ENCODE measurements at regions not wholly inside any gene's neighbourhood (a gene's known extent, or its start where the extent isn't known, plus 50 kb on each side); places are given as distances from the start of the nearest gene placed in this dataset.

- TF ChIP-seq CTCF (IDR thresholded peaks at IDR 0.05; ENCODE audit: insufficient read depth, low read depth, low read length), result no peak
- no peak for DNase-seq (ENCODE audit: low read depth)
- H3K4me3 ChIP-seq (ENCODE audit: low read depth, low read length), result no peak overlapping the region
- H3K27me3 ChIP-seq (ENCODE audit: control insufficient read depth, insufficient read depth, low read length), result no peaks in the 10 kb centered on the region
- ChIA-PET POLR2A (no interaction called here), CTCF (interaction anchor here (0.6 to 0.7 kb wide), 2 partner anchors 68 to 142 kb away, joined by 3 read pairs; no protein-coding TSS in a partner anchor)
- no peaks in the 10 kb centered on the region for H3K36me3 ChIP-seq (ENCODE audit: control insufficient read depth, insufficient read depth, low read length)
Observed at GRCh38 chr3:146903927-146904326, 298.8 kb upstream of the PLSCR5 start.

DNA sequence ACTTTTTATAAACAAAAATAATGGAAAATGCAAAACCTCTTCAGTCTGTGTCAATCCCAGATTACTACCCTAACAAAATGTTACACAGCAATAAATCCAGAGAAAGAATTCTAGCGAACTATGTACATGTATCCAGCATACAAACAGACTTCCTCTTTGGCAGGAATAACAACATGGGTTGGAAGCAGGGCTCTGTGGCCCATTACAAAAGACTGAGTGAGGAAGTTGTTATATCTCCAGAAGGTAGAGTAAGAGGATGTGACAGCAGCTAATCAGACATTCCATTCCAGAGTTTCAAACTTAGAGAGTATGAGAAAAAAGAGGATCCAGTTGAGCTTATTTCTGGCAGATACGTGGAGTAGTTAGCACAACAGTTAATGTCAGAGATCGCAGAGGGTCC is 294.0 kb upstream of the PLSCR5 start:
- POLR2A ChIA-PET, result no interaction called here
- no peaks in the 10 kb centered on the region for H3K27me3 ChIP-seq (ENCODE audit: control insufficient read depth, insufficient read depth, low read length)
- CTCF ChIA-PET, result interaction anchor here (1.5 kb wide), 1 partner anchor 14 kb away, joined by 6 read pairs; no protein-coding TSS in a partner anchor
- H3K36me3 ChIP-seq (ENCODE audit: control insufficient read depth, insufficient read depth, low read length), result no peaks in the 10 kb centered on the region
- H3K4me3 ChIP-seq (ENCODE audit: low read depth, low read length), result no peak overlapping the region
- TF ChIP-seq CTCF (IDR thresholded peaks at IDR 0.05; ENCODE audit: insufficient read depth, low read depth, low read length), result no peak
- no peak for DNase-seq (ENCODE audit: low read depth)

DNA sequence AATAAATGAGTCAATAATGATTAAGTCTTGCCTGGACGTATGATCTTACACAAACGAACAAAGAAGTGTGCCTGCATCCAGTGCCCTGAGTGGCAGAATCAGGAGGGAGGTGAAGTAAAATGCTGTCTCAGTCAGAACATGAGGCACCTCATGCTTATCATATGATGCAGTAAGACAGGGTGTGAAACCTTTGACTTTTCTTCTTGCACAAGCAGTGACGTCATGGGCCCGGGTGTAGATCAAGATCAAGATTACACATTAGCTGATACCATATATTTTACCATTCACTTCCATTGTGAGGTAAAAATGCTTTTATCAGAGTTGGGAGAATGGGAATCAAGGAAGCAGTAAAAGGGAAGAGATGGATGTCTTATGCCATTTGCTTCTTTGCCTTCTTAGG is 291.6 kb upstream of the PLSCR5 start:
- no peaks in the 10 kb centered on the region for H3K27me3 ChIP-seq (ENCODE audit: control insufficient read depth, insufficient read depth, low read length)
- ChIA-PET CTCF (interaction anchor here (0.5 kb wide), 1 partner anchor 258 kb away, joined by 3 read pairs; no protein-coding TSS in a partner anchor), POLR2A (no interaction called here)
- H3K36me3 ChIP-seq (ENCODE audit: control insufficient read depth, insufficient read depth, low read length), result no peaks in the 10 kb centered on the region
- TF ChIP-seq CTCF (IDR thresholded peaks at IDR 0.05; ENCODE audit: insufficient read depth, low read depth, low read length), result no peak
- DNase-seq (ENCODE audit: low read depth), result no peak
- H3K4me3 ChIP-seq (ENCODE audit: low read depth, low read length), result no peak overlapping the region

GRCh38 chr3:146895026-146895749 is 290.0 kb upstream of the PLSCR5 start:
- POLR2A ChIA-PET, result no interaction called here
- H3K27me3 ChIP-seq (ENCODE audit: control insufficient read depth, insufficient read depth, low read length), result no peaks in the 10 kb centered on the region
- CTCF ChIA-PET, result no interaction called here
- TF ChIP-seq CTCF (IDR thresholded peaks at IDR 0.05; ENCODE audit: insufficient read depth, low read depth, low read length), result no peak
- DNase-seq (ENCODE audit: low read depth), result peak; percentile 31
- H3K36me3 ChIP-seq (ENCODE audit: control insufficient read depth, insufficient read depth, low read length), result no peaks in the 10 kb centered on the region
- no peak overlapping the region for H3K4me3 ChIP-seq (ENCODE audit: low read depth, low read length)

- no peaks in the 10 kb centered on the region for H3K36me3 ChIP-seq (ENCODE audit: control insufficient read depth, insufficient read depth, low read length)
- no peak overlapping the region for H3K4me3 ChIP-seq (ENCODE audit: low read depth, low read length)
- ChIA-PET CTCF (no interaction called here), POLR2A (no interaction called here)
- TF ChIP-seq CTCF (IDR thresholded peaks at IDR 0.05; ENCODE audit: insufficient read depth, low read depth, low read length), result no peak
- no peak for DNase-seq (ENCODE audit: low read depth)
- no peaks in the 10 kb centered on the region for H3K27me3 ChIP-seq (ENCODE audit: control insufficient read depth, insufficient read depth, low read length)
Observed at GRCh38 chr3:146894406-146894805, 289.3 kb upstream of the PLSCR5 start.
